ENCODE measurements at regions not wholly inside any gene's neighbourhood (a gene's known extent, or its start where the extent isn't known, plus 50 kb on each side); places are given as distances from the start of the nearest gene placed in this dataset.

- Histone ChIP-seq H3K9ac (ENCODE audit: low read depth, low read length) (no peak overlapping the region), H3K36me3 (ENCODE audit: insufficient read depth, low read length) (no peaks in the 10 kb centered on the region), H3K4me3 (ENCODE audit: low read length) (no peak overlapping the region), H3K27me3 (ENCODE audit: insufficient read depth, low read length) (no peaks in the 10 kb centered on the region), H3K27ac (ENCODE audit: low read depth, low read length) (no peak overlapping the region; the same call in 1 of the 2 replicates), H3K9me3 (ENCODE audit: insufficient read depth, low read depth, low read length) (peaks cover 9% of the 10 kb centered on the region; the same call in 1 of the 2 replicates), H3K4me1 (ENCODE audit: insufficient read depth, low read length) (no peaks in the 10 kb centered on the region)
- 76% methylated on average over 5 of the region's 5 CpGs for WGBS
These were observed 178.4 kb downstream of the MRPL14 start for GRCh38 chr6:43948527-43949485.

GRCh38 chr6:43947860-43948259, 177.8 kb downstream of the VEGFA start:
- H3K4me3 ChIP-seq (ENCODE audit: low read length) = no peak overlapping the region
- peaks cover 9% of the 10 kb centered on the region; the same call in 1 of the 2 replicates for H3K9me3 ChIP-seq (ENCODE audit: insufficient read depth, low read depth, low read length)
- 96% methylated on average over 3 of the region's 3 CpGs for WGBS
- H3K36me3 ChIP-seq (ENCODE audit: insufficient read depth, low read length) = no peaks in the 10 kb centered on the region
- no peak overlapping the region for H3K27ac ChIP-seq (ENCODE audit: low read depth, low read length)
- H3K9ac ChIP-seq (ENCODE audit: low read depth, low read length) = no peak overlapping the region
- no peaks in the 10 kb centered on the region for H3K4me1 ChIP-seq (ENCODE audit: insufficient read depth, low read length)
- no peaks in the 10 kb centered on the region for H3K27me3 ChIP-seq (ENCODE audit: insufficient read depth, low read length)

GRCh38 chr6:43946641-43947363, 176.8 kb downstream of the VEGFA start:
- Histone ChIP-seq H3K36me3 (ENCODE audit: insufficient read depth, low read length) (no peaks in the 10 kb centered on the region), H3K27me3 (ENCODE audit: insufficient read depth, low read length) (no peaks in the 10 kb centered on the region), H3K9ac (ENCODE audit: low read depth, low read length) (no peak overlapping the region), H3K9me3 (ENCODE audit: insufficient read depth, low read depth, low read length) (peaks cover 9% of the 10 kb centered on the region; the same call in 1 of the 2 replicates), H3K4me1 (ENCODE audit: insufficient read depth, low read length) (0 out of 2 replicates have a peak, but pooled peaks cover 1% of the 10 kb centered on the region), H3K4me3 (ENCODE audit: low read length) (no peak overlapping the region), H3K27ac (ENCODE audit: low read depth, low read length) (no peak overlapping the region)
- 92% methylated on average over 4 of the region's 4 CpGs for WGBS

GRCh38 chr6:43945768-43946080, 175.7 kb downstream of the VEGFA start:
- H3K27me3 ChIP-seq (ENCODE audit: insufficient read depth, low read length) = no peaks in the 10 kb centered on the region

GRCh38 chr6:43944908-43945767, 175.1 kb downstream of the VEGFA start:
- WGBS = 90% methylated on average over 2 of the region's 2 CpGs

More at GRCh38 chr6:43945768-43946080, 175.7 kb downstream of the VEGFA start:
- WGBS = 90% methylated on average over 1 of the region's 2 CpGs
- H3K9me3 ChIP-seq (ENCODE audit: insufficient read depth, low read depth, low read length) = peaks cover 9% of the 10 kb centered on the region; the same call in 1 of the 2 replicates
- 0 out of 2 replicates have a peak, but pooled peaks cover 3% of the 10 kb centered on the region for H3K4me1 ChIP-seq (ENCODE audit: insufficient read depth, low read length)
- H3K4me3 ChIP-seq (ENCODE audit: low read length) = no peak overlapping the region
- no peak overlapping the region for H3K27ac ChIP-seq (ENCODE audit: low read depth, low read length)
- no peak overlapping the region for H3K9ac ChIP-seq (ENCODE audit: low read depth, low read length)
- H3K36me3 ChIP-seq (ENCODE audit: insufficient read depth, low read length) = no peaks in the 10 kb centered on the region

GRCh38 chr6:43943781-43944250, 173.8 kb downstream of the VEGFA start:
- Histone ChIP-seq H3K4me3 (ENCODE audit: low read length) (no peak overlapping the region), H3K27ac (ENCODE audit: low read depth, low read length) (no peak overlapping the region), H3K36me3 (ENCODE audit: insufficient read depth, low read length) (no peaks in the 10 kb centered on the region), H3K9me3 (ENCODE audit: insufficient read depth, low read depth, low read length) (peaks cover 9% of the 10 kb centered on the region; the same call in 1 of the 2 replicates), H3K4me1 (ENCODE audit: insufficient read depth, low read length) (0 out of 2 replicates have a peak, but pooled peaks cover 3% of the 10 kb centered on the region), H3K27me3 (ENCODE audit: insufficient read depth, low read length) (no peaks in the 10 kb centered on the region), H3K9ac (ENCODE audit: low read depth, low read length) (no peak overlapping the region)
- WGBS = 66% methylated on average over 6 of the region's 6 CpGs

More at GRCh38 chr6:43944908-43945767, 175.1 kb downstream of the VEGFA start:
- H3K4me1 ChIP-seq (ENCODE audit: insufficient read depth, low read length) = 0 out of 2 replicates have a peak, but pooled peaks cover 3% of the 10 kb centered on the region
- no peak overlapping the region for H3K27ac ChIP-seq (ENCODE audit: low read depth, low read length)
- H3K36me3 ChIP-seq (ENCODE audit: insufficient read depth, low read length) = no peaks in the 10 kb centered on the region
- H3K4me3 ChIP-seq (ENCODE audit: low read length) = no peak overlapping the region
- no peaks in the 10 kb centered on the region for H3K27me3 ChIP-seq (ENCODE audit: insufficient read depth, low read length)
- peaks cover 9% of the 10 kb centered on the region; the same call in 1 of the 2 replicates for H3K9me3 ChIP-seq (ENCODE audit: insufficient read depth, low read depth, low read length)
- no peak overlapping the region for H3K9ac ChIP-seq (ENCODE audit: low read depth, low read length)

GRCh38 chr6:43943099-43943766, 173.2 kb downstream of the VEGFA start:
- WGBS = 93% methylated on average over 5 of the region's 5 CpGs
- no peak overlapping the region for H3K4me3 ChIP-seq (ENCODE audit: low read length)
- H3K27ac ChIP-seq (ENCODE audit: low read depth, low read length) = no peak overlapping the region
- H3K4me1 ChIP-seq (ENCODE audit: insufficient read depth, low read length) = 0 out of 2 replicates have a peak, but pooled peaks cover 3% of the 10 kb centered on the region
- peaks cover 9% of the 10 kb centered on the region; the same call in 1 of the 2 replicates for H3K9me3 ChIP-seq (ENCODE audit: insufficient read depth, low read depth, low read length)
- no peak overlapping the region for H3K9ac ChIP-seq (ENCODE audit: low read depth, low read length)
- H3K36me3 ChIP-seq (ENCODE audit: insufficient read depth, low read length) = no peaks in the 10 kb centered on the region
- no peaks in the 10 kb centered on the region for H3K27me3 ChIP-seq (ENCODE audit: insufficient read depth, low read length)

GRCh38 chr6:43942616-43943015, 172.6 kb downstream of the VEGFA start:
- H3K4me3 ChIP-seq (ENCODE audit: low read length) = no peak overlapping the region

GRCh38 chr6:43942011-43942442, 172.0 kb downstream of the VEGFA start:
- H3K4me3 ChIP-seq (ENCODE audit: low read length) = no peak overlapping the region
- 76% methylated on average over 5 of the region's 5 CpGs for WGBS
- H3K27me3 ChIP-seq (ENCODE audit: insufficient read depth, low read length) = no peaks in the 10 kb centered on the region
- H3K27ac ChIP-seq (ENCODE audit: low read depth, low read length) = no peak overlapping the region
- H3K36me3 ChIP-seq (ENCODE audit: insufficient read depth, low read length) = no peaks in the 10 kb centered on the region
- 0 out of 2 replicates have a peak, but pooled peaks cover 3% of the 10 kb centered on the region for H3K4me1 ChIP-seq (ENCODE audit: insufficient read depth, low read length)
- peaks cover 9% of the 10 kb centered on the region; the same call in 1 of the 2 replicates for H3K9me3 ChIP-seq (ENCODE audit: insufficient read depth, low read depth, low read length)
- no peak overlapping the region for H3K9ac ChIP-seq (ENCODE audit: low read depth, low read length)

More at GRCh38 chr6:43942616-43943015, 172.6 kb downstream of the VEGFA start:
- WGBS = 92% methylated on average over 3 of the region's 3 CpGs
- Histone ChIP-seq H3K4me1 (ENCODE audit: insufficient read depth, low read length) (0 out of 2 replicates have a peak, but pooled peaks cover 3% of the 10 kb centered on the region), H3K36me3 (ENCODE audit: insufficient read depth, low read length) (no peaks in the 10 kb centered on the region), H3K27me3 (ENCODE audit: insufficient read depth, low read length) (no peaks in the 10 kb centered on the region), H3K9me3 (ENCODE audit: insufficient read depth, low read depth, low read length) (peaks cover 9% of the 10 kb centered on the region; the same call in 1 of the 2 replicates), H3K27ac (ENCODE audit: low read depth, low read length) (no peak overlapping the region), H3K9ac (ENCODE audit: low read depth, low read length) (no peak overlapping the region)

GRCh38 chr6:43941174-43941573, 171.2 kb downstream of the VEGFA start:
- WGBS = 95% methylated on average over 5 of the region's 5 CpGs
- Histone ChIP-seq H3K9me3 (ENCODE audit: insufficient read depth, low read depth, low read length) (peaks cover 9% of the 10 kb centered on the region; the same call in 1 of the 2 replicates), H3K4me1 (ENCODE audit: insufficient read depth, low read length) (0 out of 2 replicates have a peak, but pooled peaks cover 3% of the 10 kb centered on the region), H3K27me3 (ENCODE audit: insufficient read depth, low read length) (no peaks in the 10 kb centered on the region), H3K4me3 (ENCODE audit: low read length) (no peak overlapping the region), H3K27ac (ENCODE audit: low read depth, low read length) (no peak overlapping the region), H3K9ac (ENCODE audit: low read depth, low read length) (no peak overlapping the region), H3K36me3 (ENCODE audit: insufficient read depth, low read length) (no peaks in the 10 kb centered on the region)
